Hematopoietic multipotent progenitor cell treated with erythropoietin and hydrocortisone succinate and interleukin-3 and kit ligand, for 17 days (in vitro differentiated cells): ENCODE measurements at regions not wholly inside any gene's neighbourhood (a gene's known extent, or its start where the extent isn't known, plus 50 kb on each side); places are given as distances from the start of the nearest gene placed in this dataset.

Experiments used
- DNase-seq: peaks from one replicate; pipeline ENCODE4 v3.0.0-alpha.2; 2015; ENCODE audit warnings: low spot score

DNA sequence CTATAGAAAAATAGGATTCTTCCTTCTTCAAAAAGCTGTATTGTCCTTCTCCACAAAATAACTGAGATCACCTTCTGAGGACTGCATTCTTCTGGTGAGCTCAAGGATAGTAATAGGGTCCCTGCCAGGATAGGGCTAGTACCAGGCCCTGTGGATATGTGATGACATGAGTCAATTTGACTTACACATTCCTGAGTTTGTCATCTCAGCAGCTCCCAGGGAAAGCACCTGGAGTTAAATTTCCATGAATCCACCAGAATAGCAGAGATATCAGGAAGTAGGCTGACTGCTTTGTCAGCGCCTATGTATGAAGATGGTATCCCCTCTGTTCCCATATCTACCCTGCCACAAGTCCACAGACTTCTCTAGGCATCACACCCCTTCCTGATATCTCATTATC is 225.8 kb downstream of the PMP22 start:
- no peak for DNase-seq

DNA sequence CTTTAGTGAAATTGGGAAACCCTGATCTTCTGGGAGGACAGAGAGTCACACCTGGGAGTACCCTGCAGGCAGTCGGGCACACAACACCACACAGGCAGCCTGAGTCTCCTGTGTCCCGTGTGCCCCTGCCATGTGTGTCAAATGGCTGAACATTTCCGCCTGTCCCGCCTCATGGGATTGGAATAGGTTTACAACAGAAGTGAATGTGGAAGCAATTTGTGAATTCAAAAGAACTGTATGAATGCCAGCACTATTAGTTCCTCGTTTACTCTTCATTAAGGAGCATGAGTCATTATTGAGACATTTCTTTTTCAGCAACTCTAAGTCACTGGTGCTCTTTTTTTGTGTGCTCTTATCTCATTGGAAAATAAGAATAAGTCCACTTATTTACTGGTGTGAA is 226.5 kb downstream of the PMP22 start:
- no peak for DNase-seq

- no peak for DNase-seq
Measured at GRCh38 chr17:15036238-15036637, 228.9 kb downstream of the PMP22 start.

GRCh38 chr17:15031975-15032374 is 233.2 kb downstream of the PMP22 start:
- no peak for DNase-seq

DNA sequence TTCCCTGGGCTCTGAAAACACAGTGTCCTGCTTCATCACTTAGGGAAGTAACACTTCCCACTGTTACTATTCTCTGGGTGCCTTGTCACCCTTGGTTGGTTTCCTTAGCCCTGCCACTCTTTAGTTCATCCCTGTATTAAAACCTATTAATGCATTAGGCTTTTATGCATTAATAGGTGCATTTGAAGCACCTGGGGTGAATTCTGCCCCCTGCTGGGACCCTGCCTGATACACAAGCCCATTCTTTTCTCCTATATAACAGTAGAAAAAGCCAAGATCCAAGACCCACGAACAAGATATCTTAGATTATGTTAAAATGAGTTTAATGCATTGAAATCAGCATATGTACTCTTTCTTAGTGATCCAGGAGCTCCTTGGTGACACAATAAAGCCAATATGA is 235.7 kb downstream of the PMP22 start:
- DNase-seq, result no peak

DNA sequence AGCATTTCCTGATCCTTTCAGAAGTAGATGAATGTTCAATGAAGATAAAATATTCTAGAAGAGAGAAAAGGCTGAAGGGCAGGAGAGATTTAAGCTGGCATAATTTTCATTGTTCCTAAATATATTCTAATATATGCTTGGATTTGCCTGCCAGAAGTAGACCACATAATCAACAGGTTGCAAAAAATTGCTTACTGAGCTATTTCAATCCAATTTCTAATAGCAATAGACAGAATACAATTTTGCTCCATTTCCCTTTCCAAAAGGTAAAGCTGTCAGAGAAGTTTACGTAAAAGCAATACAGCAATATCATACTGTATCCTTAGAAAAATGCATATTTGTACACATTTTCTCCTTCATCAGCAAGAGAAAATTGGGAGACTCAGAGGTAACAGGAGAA is 237.3 kb downstream of the PMP22 start:
- DNase-seq, result no peak

GRCh38 chr17:15026088-15026487 is 239.0 kb downstream of the PMP22 start:
- no peak for DNase-seq

- no peak for DNase-seq
Measured at GRCh38 chr17:15023589-15024336, 241.4 kb downstream of the PMP22 start.

GRCh38 chr17:15019158-15019557 is 246.0 kb downstream of the PMP22 start:
- no peak for DNase-seq

GRCh38 chr17:15012351-15012980 is 252.7 kb downstream of the PMP22 start:
- DNase-seq, result no peak

GRCh38 chr17:15009087-15009486 is 256.0 kb downstream of the PMP22 start:
- no peak for DNase-seq

- no peak for DNase-seq
Measured at GRCh38 chr17:15007147-15007553, 258.0 kb downstream of the PMP22 start.

DNA sequence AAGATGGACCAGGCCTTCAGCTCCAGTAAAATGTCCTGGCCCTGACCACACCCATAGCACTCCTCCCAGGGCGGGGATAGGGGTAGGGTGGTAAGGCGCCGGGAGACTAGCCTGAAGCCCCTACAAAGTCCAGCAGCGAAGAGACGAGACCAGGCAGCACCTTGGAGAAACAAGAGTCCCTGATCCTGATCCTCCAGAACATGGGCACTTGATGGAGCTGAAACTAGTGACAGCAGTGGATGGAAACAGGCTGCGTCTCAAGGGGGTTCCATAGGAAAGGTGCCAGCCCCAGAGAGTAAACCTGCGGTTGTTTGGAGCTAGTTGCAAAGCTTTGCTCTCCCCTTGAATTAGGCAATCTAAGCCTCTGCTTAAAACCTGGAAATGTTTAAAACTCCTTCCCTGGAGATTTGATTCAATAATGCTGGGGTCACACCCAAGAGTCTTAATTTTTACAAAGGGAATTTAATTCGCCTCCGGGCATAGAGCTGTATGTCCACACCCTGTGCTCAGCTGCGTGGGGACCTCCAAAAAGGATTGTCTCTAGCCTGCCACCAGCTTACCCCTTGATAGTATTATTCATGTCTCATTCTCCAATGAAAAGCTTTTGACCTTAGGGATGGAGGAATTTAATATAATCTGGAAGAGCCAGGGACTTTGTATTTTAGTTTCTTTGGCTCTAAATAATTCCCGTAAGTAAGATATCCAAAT is 258.6 kb downstream of the PMP22 start:
- DNase-seq, result no peak

GRCh38 chr17:15000661-15001060 is 264.5 kb downstream of the PMP22 start:
- no peak for DNase-seq

- no peak for DNase-seq
Measured at GRCh38 chr17:14997290-14997689, 267.8 kb downstream of the PMP22 start.

DNA sequence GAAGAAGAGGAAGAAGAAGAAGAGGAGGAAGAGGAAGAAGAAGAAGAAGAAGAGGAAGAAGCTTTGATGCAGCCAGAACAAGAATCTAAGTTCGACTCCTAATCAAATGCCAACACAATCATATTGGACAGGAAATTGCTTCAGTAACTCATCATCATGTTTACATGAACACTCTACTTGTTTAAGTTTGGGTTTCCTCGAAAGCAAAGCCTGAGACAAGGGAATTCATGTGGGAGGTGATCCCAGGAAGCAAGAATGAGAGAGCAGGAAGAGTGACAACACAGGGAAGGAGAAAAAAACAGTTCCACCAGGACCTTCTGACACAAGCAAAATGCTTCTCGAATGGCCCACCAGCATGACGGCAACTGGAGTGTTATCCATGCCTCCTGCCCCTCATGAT is 279.0 kb downstream of the PMP22 start:
- DNase-seq, result no peak

DNA sequence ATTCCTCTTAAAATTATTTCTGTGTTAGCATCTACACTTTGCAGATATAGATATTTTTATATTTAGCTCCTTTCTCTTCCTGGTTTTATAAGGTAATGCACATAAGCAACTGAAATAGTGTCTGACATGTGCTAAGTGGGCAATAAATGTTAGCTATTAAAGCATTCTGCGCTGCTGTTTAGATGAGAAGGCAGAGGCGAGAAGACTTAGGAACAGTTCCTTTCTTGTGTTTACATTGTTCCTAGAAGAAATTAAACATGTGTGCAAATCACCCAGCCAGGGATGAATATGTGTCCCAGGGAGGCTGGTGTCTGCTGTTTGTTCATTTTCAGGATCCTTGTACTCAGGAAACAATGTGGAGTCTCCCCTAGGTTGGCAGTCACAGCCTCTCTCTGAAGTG is 292.3 kb downstream of the PMP22 start:
- DNase-seq, result no peak

- no peak for DNase-seq
Measured at GRCh38 chr17:14971054-14971453, 294.1 kb downstream of the PMP22 start.

DNA sequence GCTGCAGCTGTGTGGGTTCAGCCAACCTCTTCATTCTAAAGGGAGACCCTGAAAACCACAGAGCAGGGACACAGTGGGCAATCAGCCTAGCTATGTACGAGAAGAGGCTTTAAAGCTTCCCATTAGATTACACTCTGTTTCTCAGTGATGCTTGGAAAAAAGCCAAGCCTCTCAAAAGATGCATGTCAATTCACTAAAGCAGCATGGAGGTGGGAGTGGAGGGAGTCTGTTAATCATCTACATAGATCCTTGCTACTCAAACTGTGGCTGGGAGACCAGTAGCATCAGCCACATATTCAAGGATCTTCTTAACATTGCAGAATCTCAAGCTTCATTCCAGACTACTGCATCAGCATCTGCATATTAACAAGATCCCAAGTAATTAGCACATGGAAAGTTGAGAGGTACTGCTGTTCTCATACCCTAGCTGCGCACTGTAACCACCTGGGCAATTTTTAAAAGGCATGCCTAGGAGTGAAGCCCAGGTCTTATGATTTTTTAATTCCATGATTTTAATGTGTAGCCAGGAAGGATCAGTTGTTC is 305.9 kb downstream of the PMP22 start:
- no peak for DNase-seq

GRCh38 chr17:14953405-14953804 is 311.7 kb downstream of the PMP22 start:
- no peak for DNase-seq

DNA sequence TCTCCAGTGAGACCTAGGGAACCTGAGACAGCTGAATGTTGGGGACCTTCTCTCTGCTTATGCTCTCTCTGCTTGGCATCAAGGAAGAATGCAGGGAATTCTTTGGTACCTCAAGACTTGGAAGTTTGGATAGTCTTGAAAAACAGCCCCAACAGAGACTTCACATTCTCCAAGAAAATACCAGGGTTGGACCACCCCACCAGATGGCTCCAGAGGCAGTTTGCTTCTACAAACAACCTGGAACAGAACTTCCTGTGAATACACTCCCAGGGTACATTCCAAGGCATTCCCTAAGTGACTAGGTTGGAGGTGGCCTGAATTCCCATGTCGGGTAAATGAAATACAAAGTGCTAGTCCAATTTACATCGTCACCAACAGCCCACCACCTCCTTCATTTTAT is 314.4 kb downstream of the PMP22 start:
- DNase-seq, result no peak

DNA sequence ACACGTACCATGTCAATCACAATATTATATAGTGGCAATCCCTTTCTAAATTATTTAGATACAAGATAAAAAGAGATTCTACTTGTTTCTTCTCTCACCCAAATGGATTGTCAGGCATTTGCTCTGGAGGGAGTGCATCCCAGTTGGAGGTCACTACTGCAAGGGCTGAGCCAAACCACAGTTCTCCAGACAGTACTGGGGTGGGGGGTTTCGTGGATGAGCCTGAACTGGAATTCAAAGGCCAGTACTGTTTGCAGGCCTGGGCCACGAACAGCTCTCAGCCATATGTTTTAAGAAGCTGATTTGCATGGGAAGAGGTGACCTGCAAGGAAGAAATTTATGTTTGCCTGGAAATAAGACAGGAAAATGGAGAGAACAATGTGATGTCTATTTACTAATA is 314.9 kb downstream of the PMP22 start:
- no peak for DNase-seq

- no peak for DNase-seq
Measured at GRCh38 chr17:14947671-14948070, 317.5 kb downstream of the PMP22 start.
